Sigmoid colon (tissue), 4 donors: ENCODE measurements at regions not wholly inside any gene's neighbourhood (a gene's known extent, or its start where the extent isn't known, plus 50 kb on each side); places are given as distances from the start of the nearest gene placed in this dataset.

Source experiments
- CTCF ChIP-seq, 4 experiments: fragments of 450-650 bp in 3 of 4; fragments of 200-600 bp in 1 of 4; IDR thresholded peaks; one replicate each; pipeline ENCODE4 v1.5.1; 2016 to 2019; ENCODE audit warnings: antibody characterized with exemption in 4 of 4, mild to moderate bottlenecking in 3 of 4, moderate library complexity in 2 of 4
- POLR2A ChIP-seq, 2 donors: fragments of 450-650 bp; IDR thresholded peaks; one replicate each; pipeline ENCODE4 v1.6.1; 2016; ENCODE audit warnings: antibody characterized with exemption in 2 of 2, mild to moderate bottlenecking in 2 of 2, moderate library complexity in 2 of 2
- POLR2AphosphoS5 ChIP-seq, 4 donors: sonication (generic); formaldehyde crosslinking; IDR thresholded peaks; one replicate each; pipeline ENCODE4 v1.6.1; 2017; ENCODE audit warnings: antibody characterized with exemption in 4 of 4

- no peak for TF ChIP-seq POLR2A (IDR thresholded peaks at IDR 0.05)
- TF ChIP-seq CTCF (IDR thresholded peaks at IDR 0.05): no peak
- no peak for TF ChIP-seq POLR2AphosphoS5 (IDR thresholded peaks at IDR 0.05)
Measured at GRCh38 chr6:48315051-48315719, 204.2 kb upstream of the PTCHD4 start.
